HCT116 (cell line): ENCODE measurements at regions not wholly inside any gene's neighbourhood (a gene's known extent, or its start where the extent isn't known, plus 50 kb on each side); places are given as distances from the start of the nearest gene placed in this dataset.

ENCODE experiments used
- CTCF ChIP-seq, 3 experiments: fragments of 200-600 bp in 1 of 3; sonication (generic) in 1 of 3; IDR thresholded peaks in 2 of 3; conservative IDR thresholded peaks in 1 of 3; 2 replicates each; pipeline ENCODE4 v1.5.1; 2012 to 2017; ENCODE audit warnings: low read depth in 2 of 3, low read length in 2 of 3, antibody characterized with exemption in 1 of 3, borderline replicate concordance in 1 of 3, control low read depth in 1 of 3, mild to moderate bottlenecking in 1 of 3, mixed read lengths in 1 of 3, mixed run types in 1 of 3, moderate library complexity in 1 of 3; ENCODE audit not compliant: insufficient read depth in 1 of 3
- EZH2 ChIP-seq: fragments of 200-600 bp; sonication (generic); IDR thresholded peaks from 2 replicates; pipeline ENCODE4 v1.6.1; 2017; ENCODE audit warnings: antibody characterized with exemption, mixed run types
- EZH2phosphoT487 ChIP-seq: fragments of 200-600 bp; IDR thresholded peaks from 2 replicates; pipeline ENCODE4 v1.6.1; 2018; ENCODE audit warnings: antibody characterized with exemption, borderline replicate concordance
- JUND ChIP-seq: IDR thresholded peaks from 2 replicates; pipeline ENCODE4 v1.6.1; 2012
- POLR2A ChIP-seq: IDR thresholded peaks from 2 replicates; pipeline ENCODE4 v1.7.0; 2011; ENCODE audit warnings: borderline replicate concordance; ENCODE audit not compliant: insufficient read depth, insufficient read length; ENCODE audit errors: extremely low read depth
- POLR2AphosphoS5 ChIP-seq: IDR thresholded peaks from 2 replicates; pipeline ENCODE4 v1.6.1; 2011; ENCODE audit warnings: mild to moderate bottlenecking, low read depth, low read length, moderate library complexity
- TF ChIP-seq, protein P1 (sequence below): IDR thresholded peaks from 2 replicates; pipeline ENCODE4 v1.6.1; 2012
- TF ChIP-seq, protein P2 (sequence below): IDR thresholded peaks from 2 replicates; pipeline ENCODE4 v1.6.1; 2012; ENCODE audit warnings: low read depth

DNA sequence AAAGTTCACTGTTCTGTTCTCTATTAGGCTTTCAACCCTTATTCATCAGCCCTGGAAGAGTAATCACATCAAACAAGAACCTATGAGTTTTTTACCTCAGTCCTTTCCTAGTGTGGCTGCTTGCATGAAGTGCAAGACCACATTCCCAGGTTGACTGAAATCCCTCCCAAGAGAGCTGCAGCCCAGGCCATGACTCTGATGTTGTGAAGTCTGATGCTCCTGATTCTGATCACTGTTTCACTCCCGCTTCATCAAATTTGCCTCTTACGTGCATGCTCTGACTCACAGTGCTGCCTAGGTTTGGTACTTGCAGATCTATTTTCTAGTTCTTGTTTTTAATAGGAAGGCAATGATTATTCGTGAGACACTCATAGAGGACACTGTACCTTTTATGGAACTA is 58.2 kb upstream of the DSEL start:
- TF ChIP-seq CTCF (IDR thresholded peaks at IDR 0.05 in 2 of 3, conservative IDR thresholded peaks at IDR 0.05 in 1 of 3; ENCODE audit: borderline replicate concordance in 1 of 3, insufficient read depth in 1 of 3, low read depth in 2 of 3, low read length in 2 of 3) (no peak), POLR2AphosphoS5 (no peak), JUND (no peak), EZH2phosphoT487 (no peak), POLR2A (no peak), EZH2 (no peak)
- TF ChIP-seq, protein P1, sequence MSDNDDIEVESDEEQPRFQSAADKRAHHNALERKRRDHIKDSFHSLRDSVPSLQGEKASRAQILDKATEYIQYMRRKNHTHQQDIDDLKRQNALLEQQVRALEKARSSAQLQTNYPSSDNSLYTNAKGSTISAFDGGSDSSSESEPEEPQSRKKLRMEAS: no peak
- TF ChIP-seq, protein P2, sequence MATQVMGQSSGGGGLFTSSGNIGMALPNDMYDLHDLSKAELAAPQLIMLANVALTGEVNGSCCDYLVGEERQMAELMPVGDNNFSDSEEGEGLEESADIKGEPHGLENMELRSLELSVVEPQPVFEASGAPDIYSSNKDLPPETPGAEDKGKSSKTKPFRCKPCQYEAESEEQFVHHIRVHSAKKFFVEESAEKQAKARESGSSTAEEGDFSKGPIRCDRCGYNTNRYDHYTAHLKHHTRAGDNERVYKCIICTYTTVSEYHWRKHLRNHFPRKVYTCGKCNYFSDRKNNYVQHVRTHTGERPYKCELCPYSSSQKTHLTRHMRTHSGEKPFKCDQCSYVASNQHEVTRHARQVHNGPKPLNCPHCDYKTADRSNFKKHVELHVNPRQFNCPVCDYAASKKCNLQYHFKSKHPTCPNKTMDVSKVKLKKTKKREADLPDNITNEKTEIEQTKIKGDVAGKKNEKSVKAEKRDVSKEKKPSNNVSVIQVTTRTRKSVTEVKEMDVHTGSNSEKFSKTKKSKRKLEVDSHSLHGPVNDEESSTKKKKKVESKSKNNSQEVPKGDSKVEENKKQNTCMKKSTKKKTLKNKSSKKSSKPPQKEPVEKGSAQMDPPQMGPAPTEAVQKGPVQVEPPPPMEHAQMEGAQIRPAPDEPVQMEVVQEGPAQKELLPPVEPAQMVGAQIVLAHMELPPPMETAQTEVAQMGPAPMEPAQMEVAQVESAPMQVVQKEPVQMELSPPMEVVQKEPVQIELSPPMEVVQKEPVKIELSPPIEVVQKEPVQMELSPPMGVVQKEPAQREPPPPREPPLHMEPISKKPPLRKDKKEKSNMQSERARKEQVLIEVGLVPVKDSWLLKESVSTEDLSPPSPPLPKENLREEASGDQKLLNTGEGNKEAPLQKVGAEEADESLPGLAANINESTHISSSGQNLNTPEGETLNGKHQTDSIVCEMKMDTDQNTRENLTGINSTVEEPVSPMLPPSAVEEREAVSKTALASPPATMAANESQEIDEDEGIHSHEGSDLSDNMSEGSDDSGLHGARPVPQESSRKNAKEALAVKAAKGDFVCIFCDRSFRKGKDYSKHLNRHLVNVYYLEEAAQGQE: no peak
